Hepatocyte (in vitro differentiated cells): ENCODE measurements at regions not wholly inside any gene's neighbourhood (a gene's known extent, or its start where the extent isn't known, plus 50 kb on each side); places are given as distances from the start of the nearest gene placed in this dataset.

ENCODE experiments used
- DNase-seq: peaks from one replicate; pipeline ENCODE4 v3.0.0-alpha.2; 2016; ENCODE audit warnings: low spot score
- H2AFZ ChIP-seq: fragments of 200-600 bp; sonication (generic); 2 replicates; pipeline ENCODE4 v1.6.0; 2016; ENCODE audit warnings: antibody characterized with exemption, mild to moderate bottlenecking
- H3K27ac ChIP-seq: fragments of 200-600 bp; sonication (generic); 2 replicates; pipeline ENCODE4 v1.5.1; 2016; ENCODE audit warnings: mild to moderate bottlenecking
- H3K27me3 ChIP-seq: fragments of 200-600 bp; sonication (generic); 2 replicates; pipeline ENCODE4 v1.6.1; 2016
- H3K36me3 ChIP-seq: fragments of 200-600 bp; sonication (generic); replicated peaks from 2 replicates; pipeline ENCODE4 v1.5.1; 2016; ENCODE audit warnings: low read depth; ENCODE audit not compliant: insufficient read depth
- H3K4me1 ChIP-seq: fragments of 200-600 bp; sonication (generic); 2 replicates; pipeline ENCODE4 v1.5.1; 2016; ENCODE audit warnings: mild to moderate bottlenecking, moderate library complexity; ENCODE audit not compliant: insufficient read depth
- H3K4me2 ChIP-seq: fragments of 200-600 bp; sonication (generic); 2 replicates; pipeline ENCODE4 v1.6.0; 2016
- H3K4me3 ChIP-seq: fragments of 200-600 bp; sonication (generic); 2 replicates; pipeline ENCODE4 v1.5.1; 2016; ENCODE audit warnings: mild to moderate bottlenecking
- H3K79me2 ChIP-seq: fragments of 200-600 bp; sonication (generic); 2 replicates; pipeline ENCODE4 v1.6.0; 2017; ENCODE audit warnings: mild to moderate bottlenecking
- H3K9me2 ChIP-seq: fragments of 200-600 bp; sonication (generic); replicated peaks from 2 replicates; pipeline ENCODE4 v1.6.0; 2017; ENCODE audit warnings: mild to moderate bottlenecking; ENCODE audit not compliant: insufficient read depth
- H3K9me3 ChIP-seq: fragments of 200-600 bp; sonication (generic); 2 replicates; pipeline ENCODE4 v1.5.1; 2016; ENCODE audit warnings: low read depth, mild to moderate bottlenecking
- H4K20me1 ChIP-seq: fragments of 200-600 bp; sonication (generic); 2 replicates; pipeline ENCODE4 v1.6.0; 2016; ENCODE audit warnings: mild to moderate bottlenecking; ENCODE audit not compliant: insufficient read depth, poor library complexity, severe bottlenecking
- CTCF ChIP-seq: fragments of 200-600 bp; sonication (generic); IDR thresholded peaks from 2 replicates; pipeline ENCODE4 v1.5.1; 2016; ENCODE audit warnings: antibody characterized with exemption, mild to moderate bottlenecking; ENCODE audit not compliant: poor library complexity
- EZH2 ChIP-seq: fragments of 200-600 bp; sonication (generic); IDR thresholded peaks from 2 replicates; pipeline ENCODE4 v1.6.1; 2016; ENCODE audit warnings: antibody characterized with exemption, mild to moderate bottlenecking, borderline replicate concordance
- EZH2phosphoT487 ChIP-seq: fragments of 200-600 bp; sonication (generic); IDR thresholded peaks from one replicate; pipeline ENCODE4 v1.6.1; 2018; ENCODE audit warnings: antibody characterized with exemption, mild to moderate bottlenecking, low read depth, moderate library complexity; ENCODE audit not compliant: unreplicated experiment, severe bottlenecking
- WGBS: methylation state at CpG from one replicate; pipeline ENCODE4 v1.1.6; 2016; ENCODE audit warnings: low lambda C conversion rate; ENCODE audit errors: missing lambda C conversion rate; 5-methylcytosine and 5-hydroxymethylcytosine counted together

DNA sequence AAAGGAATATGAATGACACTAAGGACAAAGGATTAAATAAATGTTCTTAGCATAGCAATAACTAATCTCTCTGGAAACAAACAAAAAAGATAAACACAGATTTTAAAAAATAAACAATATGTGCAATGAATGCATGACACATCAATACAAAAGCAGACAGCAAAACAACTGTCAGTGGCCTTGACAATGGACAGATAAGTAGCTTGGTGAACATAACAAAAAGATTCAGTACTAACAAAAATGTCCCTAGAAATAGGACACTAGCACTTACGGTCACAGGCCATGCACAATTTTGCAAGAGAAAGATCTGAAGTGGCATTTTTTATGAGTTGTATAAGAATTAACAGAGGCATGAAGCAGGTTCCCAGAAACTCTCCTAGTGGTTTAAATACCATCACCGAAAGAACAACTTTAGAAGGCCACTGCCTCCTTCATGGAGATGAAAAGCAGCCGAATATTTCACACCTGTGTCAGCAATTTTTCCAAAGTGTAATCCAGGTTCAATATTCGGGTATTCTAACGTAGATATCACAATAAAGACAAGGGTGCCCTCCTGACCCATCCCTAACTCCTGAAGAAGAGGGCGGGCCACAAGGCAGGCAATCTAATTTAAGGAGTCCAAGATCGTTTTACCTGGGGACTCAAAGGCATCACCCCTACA is 231.3 kb upstream of the MKLN1 start:
- Histone ChIP-seq H3K4me1 (no peaks in the 10 kb centered on the region), H4K20me1 (peaks cover 6% of the 10 kb centered on the region), H3K27me3 (no peaks in the 10 kb centered on the region), H3K9me3 (no peaks in the 10 kb centered on the region), H3K4me3 (no peak overlapping the region), H3K9me2 (no peaks in the 10 kb centered on the region), H3K79me2 (peaks cover 36% of the 10 kb centered on the region), H3K4me2 (no peak overlapping the region), H2AFZ (no peak overlapping the region), H3K27ac (no peak overlapping the region), H3K36me3 (no peaks in the 10 kb centered on the region)
- TF ChIP-seq EZH2phosphoT487 (no peak), CTCF (no peak), EZH2 (no peak)
- 84% methylated on average over 7 of the region's 7 CpGs for WGBS
- no peak for DNase-seq

- H3K9me3 ChIP-seq, result no peaks in the 10 kb centered on the region
- no peaks in the 10 kb centered on the region for H3K4me1 ChIP-seq
- 85% methylated on average over 13 of the region's 13 CpGs for WGBS
These were observed 229.9 kb upstream of the MKLN1 start for GRCh38 chr7:131097662-131098376.

GRCh38 chr7:131098527-131098926 is 229.1 kb upstream of the MKLN1 start:
- Histone ChIP-seq H3K4me1 (no peaks in the 10 kb centered on the region), H3K4me3 (no peak overlapping the region), H3K79me2 (peaks cover 40% of the 10 kb centered on the region), H3K27me3 (peaks cover 2% of the 10 kb centered on the region), H3K4me2 (no peak overlapping the region), H3K27ac (no peak overlapping the region), H3K36me3 (no peaks in the 10 kb centered on the region), H3K9me3 (no peaks in the 10 kb centered on the region), H3K9me2 (no peaks in the 10 kb centered on the region), H4K20me1 (peaks cover 6% of the 10 kb centered on the region), H2AFZ (no peak overlapping the region)
- DNase-seq, result no peak
- TF ChIP-seq CTCF, result no peak
- no peak for TF ChIP-seq EZH2phosphoT487
- no peak for TF ChIP-seq EZH2
- WGBS, result 88% methylated on average over 3 of the region's 3 CpGs

More at GRCh38 chr7:131097662-131098376, 229.9 kb upstream of the MKLN1 start:
- Histone ChIP-seq H3K4me2 (no peak overlapping the region), H4K20me1 (peaks cover 6% of the 10 kb centered on the region), H3K79me2 (peaks cover 43% of the 10 kb centered on the region), H3K27me3 (no peaks in the 10 kb centered on the region), H3K4me3 (no peak overlapping the region), H3K9me2 (no peaks in the 10 kb centered on the region), H2AFZ (no peak overlapping the region), H3K27ac (no peak overlapping the region), H3K36me3 (no peaks in the 10 kb centered on the region)
- no peak for DNase-seq
- TF ChIP-seq CTCF (no peak), EZH2phosphoT487 (no peak), EZH2 (no peak)
